Adrenal gland (tissue), 5 donors: ENCODE measurements at regions not wholly inside any gene's neighbourhood (a gene's known extent, or its start where the extent isn't known, plus 50 kb on each side); places are given as distances from the start of the nearest gene placed in this dataset.

Source experiments
- POLR2A ChIP-seq, 2 donors: fragments of 450-650 bp; IDR thresholded peaks; one replicate each; pipeline ENCODE4 v1.6.1; 2017; ENCODE audit warnings: antibody characterized with exemption in 2 of 2, mild to moderate bottlenecking in 2 of 2, moderate library complexity in 1 of 2
- TF ChIP-seq, protein P1 (sequence below), 6 experiments: fragments of 450-650 bp in 4 of 6; fragments of 200-600 bp in 2 of 6; sonication (generic) in 1 of 6; IDR thresholded peaks; 1 replicate in 5 of 6; 2 replicates in 1 of 6; pipeline versions ENCODE4 v1.5.1 to v1.8.0; 2016 to 2021; ENCODE audit warnings: antibody characterized with exemption in 6 of 6, mild to moderate bottlenecking in 2 of 6, moderate library complexity in 1 of 6
- donor health status: DM: no; HTN: no; CAD: no.

GRCh38 chr13:74438901-74439300, 304.7 kb upstream of the KLF12 start:
- TF ChIP-seq POLR2A (IDR thresholded peaks at IDR 0.05): no peak
- TF ChIP-seq, protein P1, sequence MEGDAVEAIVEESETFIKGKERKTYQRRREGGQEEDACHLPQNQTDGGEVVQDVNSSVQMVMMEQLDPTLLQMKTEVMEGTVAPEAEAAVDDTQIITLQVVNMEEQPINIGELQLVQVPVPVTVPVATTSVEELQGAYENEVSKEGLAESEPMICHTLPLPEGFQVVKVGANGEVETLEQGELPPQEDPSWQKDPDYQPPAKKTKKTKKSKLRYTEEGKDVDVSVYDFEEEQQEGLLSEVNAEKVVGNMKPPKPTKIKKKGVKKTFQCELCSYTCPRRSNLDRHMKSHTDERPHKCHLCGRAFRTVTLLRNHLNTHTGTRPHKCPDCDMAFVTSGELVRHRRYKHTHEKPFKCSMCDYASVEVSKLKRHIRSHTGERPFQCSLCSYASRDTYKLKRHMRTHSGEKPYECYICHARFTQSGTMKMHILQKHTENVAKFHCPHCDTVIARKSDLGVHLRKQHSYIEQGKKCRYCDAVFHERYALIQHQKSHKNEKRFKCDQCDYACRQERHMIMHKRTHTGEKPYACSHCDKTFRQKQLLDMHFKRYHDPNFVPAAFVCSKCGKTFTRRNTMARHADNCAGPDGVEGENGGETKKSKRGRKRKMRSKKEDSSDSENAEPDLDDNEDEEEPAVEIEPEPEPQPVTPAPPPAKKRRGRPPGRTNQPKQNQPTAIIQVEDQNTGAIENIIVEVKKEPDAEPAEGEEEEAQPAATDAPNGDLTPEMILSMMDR (IDR thresholded peaks at IDR 0.05): no peak
